AG04450 (cell line): ENCODE measurements at regions not wholly inside any gene's neighbourhood (a gene's known extent, or its start where the extent isn't known, plus 50 kb on each side); places are given as distances from the start of the nearest gene placed in this dataset.

Experiments
- CTCF ChIA-PET: fragments of 300-600, 350-600 bp; formaldehyde crosslinking; extraction: SDS; loops from one replicate; lab custom pipeline; 2022; ENCODE audit warnings: antibody characterized with exemption, inconsistent platforms; lab: Charles Lee
- POLR2A ChIA-PET: fragments of 350-600 bp; formaldehyde crosslinking; extraction: SDS; loops from one replicate; lab custom pipeline; 2021; ENCODE audit warnings: antibody characterized with exemption, inconsistent platforms; lab: Yijun Ruan, JAX
- DNase-seq: peaks from one replicate; pipeline ENCODE4 v3.0.0-alpha.2; 2011; ENCODE audit warnings: low read depth, low spot score
- H3K27ac ChIP-seq: one replicate; pipeline ENCODE4 v1.5.1; 2012; ENCODE audit warnings: low read depth, low read length, control low read depth
- H3K27me3 ChIP-seq: one replicate; pipeline ENCODE4 v1.6.0; 2012; ENCODE audit warnings: low read length; ENCODE audit not compliant: control insufficient read depth, insufficient read depth
- H3K4me3 ChIP-seq: 2 replicates; pipeline ENCODE4 v1.5.1; 2011; ENCODE audit warnings: mild to moderate bottlenecking, low read depth, low read length, control low read depth
- H3K9me3 ChIP-seq: 2 replicates; pipeline ENCODE4 v1.5.1; 2012; ENCODE audit warnings: low read length; ENCODE audit not compliant: control insufficient read depth, insufficient read depth
- CTCF ChIP-seq: IDR thresholded peaks from 2 replicates; pipeline ENCODE4 v1.5.1; 2011; ENCODE audit warnings: low read depth, low read length, control low read depth, inconsistent platforms

GRCh38 chr5:17918373-17919104 is 284.3 kb downstream of the TAF11L14 start:
- no peak overlapping the region for H3K27ac ChIP-seq
- ChIA-PET CTCF (no interaction called here), POLR2A (no interaction called here)
- H3K27me3 ChIP-seq: no peaks in the 10 kb centered on the region
- H3K4me3 ChIP-seq: no peak overlapping the region
- H3K9me3 ChIP-seq: no peaks in the 10 kb centered on the region
- DNase-seq: no peak
- TF ChIP-seq CTCF: no peak

- CTCF ChIA-PET: no interaction called here
- Histone ChIP-seq H3K27ac (no peak overlapping the region), H3K27me3 (no peaks in the 10 kb centered on the region), H3K4me3 (no peak overlapping the region), H3K9me3 (peaks cover 8% of the 10 kb centered on the region; the same call in 1 of the 2 replicates)
- no peak for TF ChIP-seq CTCF
- no peak for DNase-seq
- POLR2A ChIA-PET: no interaction called here
These were observed 291.0 kb downstream of the TAF11L14 start for GRCh38 chr5:17925276-17925675.

GRCh38 chr5:17928581-17928981 is 294.3 kb downstream of the TAF11L14 start:
- no peak for DNase-seq
- Histone ChIP-seq H3K4me3 (no peak overlapping the region), H3K27me3 (no peaks in the 10 kb centered on the region), H3K27ac (no peak overlapping the region), H3K9me3 (peaks cover 19% of the 10 kb centered on the region)
- POLR2A ChIA-PET: no interaction called here
- no peak for TF ChIP-seq CTCF
- CTCF ChIA-PET: no interaction called here

- DNase-seq: no peak
- Histone ChIP-seq H3K27ac (no peak overlapping the region), H3K4me3 (no peak overlapping the region), H3K9me3 (peaks cover 17% of the 10 kb centered on the region), H3K27me3 (no peaks in the 10 kb centered on the region)
- TF ChIP-seq CTCF: no peak
- POLR2A ChIA-PET: no interaction called here
- CTCF ChIA-PET: no interaction called here
These were observed 294.9 kb downstream of the TAF11L14 start for GRCh38 chr5:17929171-17929570.

- TF ChIP-seq CTCF: no peak
- peaks cover 13% of the 10 kb centered on the region for H3K9me3 ChIP-seq
- DNase-seq: no peak
- POLR2A ChIA-PET: no interaction called here
- CTCF ChIA-PET: no interaction called here
- no peak overlapping the region for H3K27ac ChIP-seq
- H3K4me3 ChIP-seq: no peak overlapping the region
- no peaks in the 10 kb centered on the region for H3K27me3 ChIP-seq
These were observed 296.1 kb downstream of the TAF11L14 start for GRCh38 chr5:17930346-17930745.
